NCI-H774 (cell line): ENCODE measurements at regions not wholly inside any gene's neighbourhood (a gene's known extent, or its start where the extent isn't known, plus 50 kb on each side); places are given as distances from the start of the nearest gene placed in this dataset.

Source experiments
- DNase-seq: peaks from one replicate; lab custom pipeline; 2025; lab: John Stamatoyannopoulos, UW

DNA sequence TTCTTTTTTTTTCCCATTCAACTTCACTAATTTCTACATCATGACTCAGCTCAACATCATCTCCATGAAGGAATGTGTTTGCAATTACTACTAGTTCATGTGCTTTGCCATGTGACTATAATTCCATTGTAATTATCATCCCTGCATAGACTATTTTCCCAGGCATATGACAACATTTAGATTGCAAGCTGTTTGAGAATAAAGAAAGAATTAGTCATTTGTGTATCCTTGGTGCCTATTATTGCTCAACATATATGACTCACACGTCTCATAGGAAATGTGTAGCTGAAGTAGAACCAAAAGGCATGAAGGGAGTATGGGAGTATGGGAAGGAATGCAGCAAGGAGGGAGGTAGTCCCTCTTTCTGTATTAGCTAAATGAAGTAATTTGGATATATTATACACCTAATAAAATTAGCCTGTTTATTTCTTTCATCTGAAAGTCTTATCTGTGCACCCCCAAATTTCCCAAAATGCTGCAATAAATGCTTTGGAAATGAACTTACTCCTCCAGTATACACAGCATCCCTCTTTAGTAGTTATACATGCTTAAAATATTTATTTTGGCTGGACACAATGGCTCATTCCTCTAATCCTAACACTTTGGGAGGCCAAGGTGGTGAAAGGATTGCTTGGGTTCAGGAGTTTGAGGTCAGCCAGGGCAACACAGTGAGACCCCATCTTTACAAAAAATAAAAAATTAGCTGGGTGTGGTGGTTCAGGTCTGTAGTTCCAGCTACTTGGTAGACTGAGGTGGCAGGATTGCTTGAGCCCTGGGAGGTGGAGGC is 316.9 kb upstream of the ADGRL4 start:
- no peak for DNase-seq

- DNase-seq, result no peak
Observed at GRCh38 chr1:79322511-79323027, 316.0 kb upstream of the ADGRL4 start.

GRCh38 chr1:79312438-79312837 is 305.9 kb upstream of the ADGRL4 start:
- DNase-seq, result no peak

GRCh38 chr1:79310609-79311008 is 304.1 kb upstream of the ADGRL4 start:
- no peak for DNase-seq

DNA sequence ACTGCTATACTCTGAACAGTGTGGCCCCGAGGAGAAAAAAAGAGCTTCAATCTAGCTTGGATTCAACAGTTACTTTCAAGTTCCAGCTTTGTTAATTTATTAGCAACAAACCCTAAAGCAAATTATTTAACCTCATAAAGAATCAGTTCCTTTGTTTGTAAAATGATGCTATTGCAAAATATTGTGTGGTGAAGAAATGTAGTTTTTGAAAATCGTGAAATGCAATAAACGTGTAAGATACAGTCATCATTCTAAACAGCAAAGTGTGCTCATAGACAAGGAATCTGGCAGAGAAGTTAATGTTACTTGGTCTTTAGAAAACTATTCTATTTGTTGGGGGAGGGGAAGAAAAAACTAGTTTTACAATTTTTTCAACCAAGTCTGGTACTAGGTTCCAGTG is 297.6 kb upstream of the ADGRL4 start:
- no peak for DNase-seq

DNA sequence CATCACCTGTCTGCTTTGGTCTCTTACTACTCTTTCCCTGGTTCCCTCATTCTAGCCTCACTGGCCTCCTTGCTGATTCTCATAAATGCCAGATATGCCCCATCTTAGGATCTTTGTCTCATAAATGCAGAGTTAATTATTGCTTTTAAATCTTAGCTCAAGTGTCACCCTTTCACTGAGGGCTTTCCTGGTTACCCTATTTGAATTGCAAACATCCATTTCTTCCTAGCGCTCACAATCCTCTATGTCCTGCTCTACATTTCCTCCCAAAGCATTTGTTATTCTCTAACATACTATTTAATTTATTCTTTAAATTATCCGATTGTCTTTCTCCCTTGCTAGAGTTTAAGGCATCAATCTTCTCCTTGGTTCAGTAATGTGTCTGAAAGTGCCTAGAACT is 296.5 kb upstream of the ADGRL4 start:
- DNase-seq, result no peak

DNA sequence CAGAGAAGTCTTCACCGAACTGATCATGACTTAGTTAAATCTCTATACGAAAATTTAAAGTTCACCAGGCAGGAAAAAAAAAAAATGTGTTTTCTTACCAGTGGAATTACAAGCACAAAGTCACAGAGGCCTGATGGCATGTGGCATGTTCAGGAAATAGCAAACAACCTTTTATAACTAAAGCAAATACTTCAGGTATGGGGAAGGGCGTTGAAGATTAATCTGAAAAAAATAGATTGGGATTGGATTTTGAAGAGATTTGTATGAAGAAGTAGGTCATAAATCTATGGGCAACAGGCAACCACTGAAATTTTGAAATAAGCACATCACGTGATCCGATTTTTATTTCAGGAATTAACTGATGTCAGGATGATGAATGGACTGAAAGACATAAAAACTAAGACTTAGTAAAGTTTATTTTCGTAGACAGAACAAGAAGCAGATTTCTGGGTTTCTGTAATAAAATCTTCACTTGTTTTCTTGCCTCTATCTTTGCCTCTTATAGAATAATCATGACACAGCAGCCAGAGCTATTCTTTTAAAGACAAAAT is 295.9 kb upstream of the ADGRL4 start:
- no peak for DNase-seq

DNA sequence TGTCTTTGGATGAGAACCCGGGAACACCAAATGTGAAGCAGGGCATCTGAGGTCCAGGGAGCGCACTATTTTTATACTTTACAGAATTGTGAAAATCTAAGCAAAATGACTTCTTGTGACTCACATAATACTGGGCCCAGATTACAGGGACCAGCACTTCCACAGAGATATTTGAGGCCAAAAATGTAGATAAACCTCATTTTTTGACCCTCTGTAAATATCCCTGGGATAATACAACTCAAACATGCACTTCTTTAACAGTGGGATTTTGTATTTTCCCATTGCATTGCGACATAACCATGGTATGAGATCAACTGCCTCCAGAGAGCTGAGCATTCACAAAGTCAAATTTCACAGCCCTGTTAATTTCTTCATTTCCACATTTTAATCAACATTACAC is 289.4 kb upstream of the ADGRL4 start:
- DNase-seq, result no peak

DNA sequence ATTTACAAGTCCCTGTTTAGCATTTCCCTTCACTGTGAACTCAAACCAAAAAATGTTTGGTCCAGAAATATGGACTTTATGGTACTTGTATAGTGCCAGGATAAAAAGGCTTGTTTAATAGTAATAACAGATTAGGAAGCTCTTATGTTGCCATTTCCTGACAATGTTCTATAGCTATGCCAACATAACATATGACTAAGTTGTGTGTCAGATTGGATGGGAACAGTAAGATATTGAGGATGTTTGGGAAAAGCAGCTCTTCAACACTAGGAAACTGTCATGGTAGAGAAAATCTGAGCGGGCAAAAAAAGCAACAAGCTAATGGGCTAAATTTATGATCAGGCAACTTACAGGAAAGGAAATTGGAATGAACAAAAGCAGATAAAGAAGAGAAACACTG is 287.1 kb upstream of the ADGRL4 start:
- no peak for DNase-seq

GRCh38 chr1:79290927-79291474 is 284.5 kb upstream of the ADGRL4 start:
- no peak for DNase-seq

GRCh38 chr1:79287982-79288381 is 281.5 kb upstream of the ADGRL4 start:
- no peak for DNase-seq

- DNase-seq, result no peak
Observed at GRCh38 chr1:79285667-79286066, 279.1 kb upstream of the ADGRL4 start.

DNA sequence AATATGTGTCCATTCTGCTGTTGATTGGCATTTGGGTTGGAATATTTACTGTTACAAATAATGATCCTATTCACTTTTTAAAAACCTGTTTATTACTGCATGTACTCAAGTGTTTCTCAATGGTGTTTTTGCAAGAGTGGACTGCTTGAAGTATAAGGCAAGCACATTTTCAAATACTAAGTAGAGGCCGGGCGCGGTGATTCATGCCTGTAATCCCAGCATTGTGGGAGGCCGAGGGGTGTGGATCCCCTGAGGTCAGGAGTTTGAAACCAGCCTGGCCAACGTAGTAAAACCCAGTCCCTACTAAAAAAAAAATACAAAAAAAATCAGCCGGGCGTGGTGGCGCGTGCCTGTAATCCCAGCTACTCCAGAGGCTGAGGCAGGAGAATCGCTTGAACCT is 276.9 kb upstream of the ADGRL4 start:
- DNase-seq, result no peak

- no peak for DNase-seq
Observed at GRCh38 chr1:79281442-79281841, 274.9 kb upstream of the ADGRL4 start.

GRCh38 chr1:79271759-79272158 is 265.2 kb upstream of the ADGRL4 start:
- no peak for DNase-seq

DNA sequence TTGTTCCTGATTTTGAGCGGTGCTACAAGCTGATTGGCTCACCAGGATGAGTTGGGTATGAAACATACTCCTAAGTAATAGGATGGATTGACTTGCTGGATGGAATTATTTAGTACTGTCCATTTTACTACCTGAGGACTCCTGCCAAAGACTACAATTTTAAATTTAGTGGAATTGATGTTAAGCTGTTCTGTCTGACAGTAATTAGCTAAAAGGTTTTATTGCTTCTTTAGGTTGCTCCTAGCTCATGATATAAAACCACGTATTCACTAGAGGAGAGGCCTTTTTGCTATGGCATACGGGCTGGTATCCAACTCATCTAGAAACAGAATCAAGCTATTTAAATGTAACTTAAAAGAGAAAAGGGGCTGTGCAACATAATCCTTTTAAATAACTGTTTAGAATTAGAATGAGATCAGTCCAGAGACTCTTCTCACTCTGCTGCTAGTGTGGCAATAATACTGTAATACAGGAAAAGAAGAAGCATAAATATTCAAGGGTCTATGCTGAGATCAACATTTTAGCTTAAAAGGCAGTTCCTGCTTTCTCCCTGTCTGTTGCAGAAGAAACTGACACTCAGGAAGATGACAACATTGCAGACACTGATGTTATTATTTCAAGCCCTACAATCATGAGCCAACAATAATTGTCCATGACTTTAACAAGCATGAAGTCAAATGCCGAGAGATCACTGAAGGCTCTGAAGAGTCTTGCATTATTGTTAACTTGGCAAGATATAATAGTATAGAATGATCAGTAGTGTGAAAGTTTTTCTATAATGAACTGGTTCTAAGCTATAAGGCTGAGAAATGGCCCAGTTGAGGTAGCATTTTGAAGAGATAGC is 258.7 kb upstream of the ADGRL4 start:
- DNase-seq, result no peak

DNA sequence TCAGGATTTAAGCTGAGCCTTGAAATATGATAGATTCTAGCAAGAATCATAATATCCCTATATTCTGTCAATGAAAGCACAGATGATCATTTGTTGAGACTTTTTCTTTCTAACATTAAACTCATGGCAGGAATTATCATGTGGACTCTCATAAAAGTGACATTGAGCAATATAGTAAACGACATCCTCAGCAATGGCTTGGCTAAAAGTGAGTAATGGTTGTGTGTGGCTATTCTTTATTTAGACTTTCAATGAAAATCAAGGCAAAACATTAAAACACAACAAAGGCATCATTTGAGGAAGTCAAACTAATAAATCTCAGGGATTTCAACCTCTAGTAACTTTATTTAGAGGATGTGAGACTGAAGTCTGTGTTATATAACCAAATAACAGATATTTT is 257.8 kb upstream of the ADGRL4 start:
- DNase-seq, result no peak

DNA sequence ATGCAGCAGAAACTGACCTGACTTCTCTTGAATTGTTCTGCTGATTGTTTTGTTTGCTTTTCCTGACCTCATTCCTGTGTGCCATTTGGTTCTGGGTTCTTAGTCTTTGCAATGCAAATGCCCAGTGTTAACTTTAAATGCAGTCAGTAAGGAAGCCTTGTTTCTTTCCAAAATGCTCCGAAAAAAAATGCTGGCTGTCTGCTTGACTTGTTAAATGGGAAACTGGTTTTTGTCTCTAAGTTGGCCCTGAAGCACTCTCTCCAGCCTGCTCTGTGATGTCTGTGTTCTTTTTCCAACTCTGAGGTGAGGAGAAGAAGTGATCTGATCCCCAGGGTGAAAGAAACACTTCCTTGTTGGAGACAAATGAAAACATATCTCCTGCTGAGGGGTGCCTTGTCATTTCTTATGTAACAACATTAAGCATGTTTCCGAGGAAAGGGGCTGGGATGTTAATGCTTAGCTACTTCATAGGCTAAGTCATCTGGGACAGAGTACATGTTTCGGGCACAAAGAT is 256.3 kb upstream of the ADGRL4 start:
- no peak for DNase-seq

DNA sequence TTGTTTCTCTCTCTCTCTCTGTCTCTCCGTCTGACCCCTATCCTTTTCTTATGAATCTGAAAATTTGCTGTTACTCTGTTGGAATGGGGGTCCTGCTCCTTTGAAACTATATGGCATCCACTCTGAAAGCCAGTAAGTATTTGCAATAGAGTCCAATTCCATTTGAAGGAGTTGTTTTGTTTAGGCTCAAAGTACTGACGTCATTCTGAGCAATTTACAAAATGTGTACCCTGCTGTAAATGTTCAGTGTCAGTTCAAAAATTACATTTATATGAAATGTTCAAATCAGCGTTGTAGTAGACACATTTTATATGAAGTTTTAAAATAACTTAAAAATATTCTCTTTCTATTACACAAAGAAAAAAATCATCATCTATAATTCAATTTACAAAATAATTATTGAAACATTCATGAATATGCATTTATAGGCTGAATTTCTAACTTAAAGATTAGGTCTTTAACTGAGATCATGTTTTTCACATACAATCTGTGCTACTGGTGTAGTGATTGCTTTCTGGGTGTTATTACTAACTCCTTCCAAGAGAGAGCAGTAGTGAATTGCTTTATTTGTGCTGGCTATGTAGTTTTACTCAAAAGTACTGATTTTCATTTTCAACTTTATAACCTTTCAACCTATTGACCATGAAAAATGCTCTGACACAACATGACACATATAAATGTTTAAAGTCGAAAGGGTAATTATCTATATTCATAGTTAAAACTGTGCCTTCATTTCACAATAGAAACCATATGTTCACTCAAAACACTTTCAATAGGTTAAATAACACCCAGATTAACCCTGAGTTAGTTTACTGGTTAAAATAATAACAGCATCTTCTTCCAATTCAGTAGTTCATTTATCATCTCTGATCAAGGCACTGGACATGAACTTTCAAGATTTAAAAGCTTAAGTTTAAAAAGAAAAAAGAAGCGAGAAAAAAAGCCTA is 253.1 kb upstream of the ADGRL4 start:
- no peak for DNase-seq

DNA sequence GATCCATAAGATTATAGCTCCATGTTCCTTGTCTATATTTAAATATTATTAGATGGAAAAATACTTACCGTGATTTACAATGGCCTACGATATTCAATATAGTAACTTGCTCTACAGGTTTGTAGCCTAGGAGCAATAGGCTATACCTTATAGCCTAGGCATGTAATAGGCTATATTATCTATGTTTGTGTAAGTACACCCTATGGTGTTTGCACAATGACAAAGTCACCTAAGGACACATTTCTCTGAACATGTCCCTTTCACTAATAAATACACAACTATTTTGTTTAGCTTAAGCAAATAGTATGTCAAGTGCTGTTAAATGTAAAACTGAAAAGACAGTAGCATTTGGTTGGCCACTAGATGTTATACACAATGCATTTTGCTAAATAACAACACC is 248.9 kb upstream of the ADGRL4 start:
- no peak for DNase-seq

GRCh38 chr1:79252598-79252997 is 246.1 kb upstream of the ADGRL4 start:
- no peak for DNase-seq
